ENCODE measurements at regions not wholly inside any gene's neighbourhood (a gene's known extent, or its start where the extent isn't known, plus 50 kb on each side); places are given as distances from the start of the nearest gene placed in this dataset.
A peak's percentile ranks its signal among the peaks of the same experiment; 100 is the strongest.
"Not testable (repeated sequence)": the region's sequence is repeated elsewhere in the genome, so short reads cannot be mapped to it uniquely, and the experiment has no call there.

- no peak for DNase-seq
These were observed 545.3 kb upstream of the PTPRD start for GRCh38 chr9:11158063-11158462.

- no peak for DNase-seq
These were observed 545.9 kb upstream of the PTPRD start for GRCh38 chr9:11158676-11159075.

- no peak for DNase-seq
These were observed 546.6 kb upstream of the PTPRD start for GRCh38 chr9:11159318-11159862.

GRCh38 chr9:11163843-11164242 lies 551.0 kb upstream of the PTPRD start:
- no peak for DNase-seq

- no peak for DNase-seq
These were observed 569.2 kb upstream of the PTPRD start for GRCh38 chr9:11182001-11182400.

GRCh38 chr9:11190719-11191118 lies 577.9 kb upstream of the PTPRD start:
- no peak for DNase-seq

- DNase-seq: no peak
These were observed 580.2 kb upstream of the PTPRD start for GRCh38 chr9:11192993-11193392.

- DNase-seq: no peak
These were observed 581.4 kb upstream of the PTPRD start for GRCh38 chr9:11194246-11194645.

- DNase-seq: not testable (repeated sequence)
These were observed 584.1 kb upstream of the PTPRD start for GRCh38 chr9:11196840-11197365.

- DNase-seq: no peak
These were observed 586.5 kb upstream of the PTPRD start for GRCh38 chr9:11199335-11199734.

GRCh38 chr9:11204521-11204920 lies 591.7 kb upstream of the PTPRD start:
- DNase-seq: no peak

- DNase-seq: no peak
These were observed 594.1 kb upstream of the PTPRD start for GRCh38 chr9:11206925-11207324.

GRCh38 chr9:11233696-11234095 lies 620.9 kb upstream of the PTPRD start:
- no peak for DNase-seq

GRCh38 chr9:11235061-11235460 lies 622.3 kb upstream of the PTPRD start:
- DNase-seq: peak; percentile 9

- DNase-seq: no peak
These were observed 629.0 kb upstream of the PTPRD start for GRCh38 chr9:11241779-11242178.

- no peak for DNase-seq
These were observed 645.2 kb upstream of the PTPRD start for GRCh38 chr9:11257992-11258391.

GRCh38 chr9:11269036-11269435 lies 656.2 kb upstream of the PTPRD start:
- no peak for DNase-seq

- DNase-seq: no peak
These were observed 662.4 kb upstream of the PTPRD start for GRCh38 chr9:11275158-11275695.

- DNase-seq: no peak
These were observed 700.2 kb upstream of the PTPRD start for GRCh38 chr9:11312966-11313365.

GRCh38 chr9:11318946-11319345 lies 706.1 kb upstream of the PTPRD start:
- DNase-seq: no peak

GRCh38 chr9:11319538-11319937 lies 706.7 kb upstream of the PTPRD start:
- no peak for DNase-seq

GRCh38 chr9:11320989-11321388 lies 708.2 kb upstream of the PTPRD start:
- no peak for DNase-seq

GRCh38 chr9:11323457-11323856 lies 710.7 kb upstream of the PTPRD start:
- DNase-seq: no peak

GRCh38 chr9:11326231-11326630 lies 713.4 kb upstream of the PTPRD start:
- DNase-seq: no peak

- DNase-seq: no peak
These were observed 715.5 kb upstream of the PTPRD start for GRCh38 chr9:11328326-11328725.

Data from T1000 (cell line).